GM23338 (cell line): ENCODE measurements at regions not wholly inside any gene's neighbourhood (a gene's known extent, or its start where the extent isn't known, plus 50 kb on each side); places are given as distances from the start of the nearest gene placed in this dataset.
"Not testable (repeated sequence)": the region's sequence is repeated elsewhere in the genome, so short reads cannot be mapped to it uniquely, and the experiment has no call there.

Experiments
- ATAC-seq: fragments of 200-7000 bp; cut with Tn5 transposase; 3 replicates; pipeline ENCODE4 v1.9.1; 2020
- DNase-seq: peaks from one replicate; pipeline ENCODE4 v3.0.0-alpha.2; 2015; ENCODE audit warnings: low spot score
- H2AFZ ChIP-seq: fragments of 200-600 bp; sonication (generic); 2 replicates; pipeline ENCODE4 v1.8.0; 2016; ENCODE audit warnings: antibody characterized with exemption, mild to moderate bottlenecking, moderate library complexity
- H3F3A ChIP-seq: fragments of 200-600 bp; sonication (generic); replicated peaks from 2 replicates; pipeline ENCODE4 v1.8.0; 2017; ENCODE audit warnings: antibody characterized with exemption, mixed run types, low read depth
- H3K27ac ChIP-seq: fragments of 200-600 bp; sonication (generic); 2 replicates; pipeline ENCODE4 v1.6.1; 2016; ENCODE audit warnings: low read depth
- H3K27me3 ChIP-seq: fragments of 200-600 bp; sonication (generic); 2 replicates; pipeline ENCODE4 v1.8.0; 2016; ENCODE audit warnings: mild to moderate bottlenecking, mixed run types, moderate library complexity; ENCODE audit not compliant: insufficient read depth
- H3K36me3 ChIP-seq: fragments of 200-600 bp; sonication (generic); 2 replicates; pipeline ENCODE4 v1.8.0; 2016; ENCODE audit warnings: mild to moderate bottlenecking; ENCODE audit not compliant: insufficient read depth
- H3K4me1 ChIP-seq: fragments of 200-600 bp; sonication (generic); 2 replicates; pipeline ENCODE4 v1.8.0; 2016; ENCODE audit warnings: mild to moderate bottlenecking, moderate library complexity; ENCODE audit not compliant: insufficient read depth
- H3K4me2 ChIP-seq: fragments of 200-600 bp; sonication (generic); 2 replicates; pipeline ENCODE4 v1.7.1; 2017; ENCODE audit warnings: mixed run types
- H3K4me3 ChIP-seq: fragments of 200-600 bp; sonication (generic); 2 replicates; pipeline ENCODE4 v1.6.1; 2016; ENCODE audit warnings: mixed run types
- H3K79me2 ChIP-seq: fragments of 200-600 bp; sonication (generic); replicated peaks from 2 replicates; pipeline ENCODE4 v1.8.0; 2017; ENCODE audit warnings: mild to moderate bottlenecking; ENCODE audit not compliant: insufficient read depth
- H3K9me2 ChIP-seq: fragments of 200-600 bp; sonication (generic); 2 replicates; pipeline ENCODE4 v1.8.0; 2017; ENCODE audit not compliant: insufficient read depth
- H4K20me1 ChIP-seq: fragments of 200-600 bp; sonication (generic); replicated peaks from 2 replicates; pipeline ENCODE4 v1.8.0; 2017; ENCODE audit warnings: mild to moderate bottlenecking; ENCODE audit not compliant: insufficient read depth
- H3K27ac Mint-ChIP-seq: 2 replicates; pipeline ENCODE4 v1.8.0; 2020; ENCODE audit warnings: inconsistent platforms, mild to moderate bottlenecking, moderate library complexity, mixed read lengths
- H3K27me3 Mint-ChIP-seq: 3 replicates; pipeline ENCODE4 v1.8.0; 2022; ENCODE audit warnings: low read depth, mild to moderate bottlenecking, moderate library complexity, mixed read lengths, inconsistent platforms; ENCODE audit not compliant: insufficient read depth, poor library complexity
- H3K36me3 Mint-ChIP-seq: 3 replicates; pipeline ENCODE4 v1.8.0; 2021; ENCODE audit warnings: low read depth, mild to moderate bottlenecking, inconsistent platforms, moderate library complexity, mixed read lengths
- H3K4me1 Mint-ChIP-seq: 3 replicates; pipeline ENCODE4 v1.8.0; 2020; ENCODE audit warnings: mild to moderate bottlenecking, inconsistent platforms, mixed read lengths
- H3K4me3 Mint-ChIP-seq: 3 replicates; pipeline ENCODE4 v1.8.0; 2021; ENCODE audit warnings: moderate library complexity, mild to moderate bottlenecking, inconsistent platforms, mixed read lengths
- H3K9me3 Mint-ChIP-seq: 3 replicates; pipeline ENCODE4 v1.8.0; 2020; ENCODE audit warnings: moderate library complexity, mild to moderate bottlenecking, inconsistent platforms, mixed read lengths
- CREB1 ChIP-seq: fragments of 250-450 bp; sonication (Bioruptor Pico); IDR thresholded peaks from 2 replicates; pipeline ENCODE4 v1.5.0; 2020; ENCODE audit warnings: low read depth, mild to moderate bottlenecking, moderate library complexity
- EZH2 ChIP-seq: fragments of 200-600 bp; sonication (generic); IDR thresholded peaks from one replicate; pipeline ENCODE4 v1.8.0; 2017; ENCODE audit warnings: antibody characterized with exemption, mild to moderate bottlenecking, low read depth; ENCODE audit not compliant: unreplicated experiment
- NANOG ChIP-seq: IDR thresholded peaks from 2 replicates; pipeline ENCODE4 v1.6.1; 2016; ENCODE audit warnings: antibody characterized with exemption, borderline replicate concordance
- STAT1 ChIP-seq: IDR thresholded peaks from one replicate; pipeline ENCODE4 v1.6.1; 2016; ENCODE audit warnings: antibody characterized with exemption; ENCODE audit not compliant: unreplicated experiment
- ZNF114 ChIP-seq: fragments of 250-450 bp; sonication (Bioruptor Pico); IDR thresholded peaks from 2 replicates; pipeline ENCODE4 v1.5.0; 2020; ENCODE audit warnings: mild to moderate bottlenecking, moderate library complexity
- ZNF331 ChIP-seq: fragments of 250-450 bp; sonication (Bioruptor Pico); IDR thresholded peaks from 2 replicates; pipeline ENCODE4 v1.5.0; 2020; ENCODE audit warnings: low read depth, mild to moderate bottlenecking, moderate library complexity
- TF ChIP-seq, protein P1 (sequence below), 2 experiments: fragments of 200-600 bp in 1 of 2; sonication (generic) in 1 of 2; conservative IDR thresholded peaks; 2 replicates each; pipeline versions ENCODE4 v1.5.1 to v1.6.1; 2016 to 2017; ENCODE audit warnings: antibody characterized with exemption in 2 of 2, low read depth in 2 of 2, mild to moderate bottlenecking in 2 of 2, moderate library complexity in 1 of 2
- TF ChIP-seq, protein P2 (sequence below): fragments of 250-450 bp; sonication (Bioruptor Pico); IDR thresholded peaks from 2 replicates; pipeline ENCODE4 v1.5.0; 2020; ENCODE audit warnings: mild to moderate bottlenecking, moderate library complexity

DNA sequence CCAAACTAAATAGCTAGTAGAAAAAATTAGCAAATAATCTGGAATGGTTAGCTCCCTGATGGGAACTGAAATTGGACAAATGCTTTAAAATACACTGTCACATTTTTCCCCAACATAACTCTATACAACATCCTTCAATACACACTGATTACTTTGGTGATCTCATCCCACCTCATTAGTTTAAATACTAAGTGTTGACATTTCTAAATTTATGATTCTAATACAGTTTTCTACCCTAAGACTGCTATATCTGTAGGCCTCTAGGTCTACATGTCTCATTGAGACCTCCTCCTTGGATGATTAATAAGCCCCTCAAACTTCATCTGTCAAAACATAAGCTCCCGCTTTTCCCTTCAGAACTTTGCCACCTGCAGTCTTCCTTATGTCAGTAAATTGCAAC, 80.7 kb upstream of the SLITRK5 start (continued):
- no peak for TF ChIP-seq ZNF114 (CRISPR knock-in tag)
- TF ChIP-seq, protein P1, sequence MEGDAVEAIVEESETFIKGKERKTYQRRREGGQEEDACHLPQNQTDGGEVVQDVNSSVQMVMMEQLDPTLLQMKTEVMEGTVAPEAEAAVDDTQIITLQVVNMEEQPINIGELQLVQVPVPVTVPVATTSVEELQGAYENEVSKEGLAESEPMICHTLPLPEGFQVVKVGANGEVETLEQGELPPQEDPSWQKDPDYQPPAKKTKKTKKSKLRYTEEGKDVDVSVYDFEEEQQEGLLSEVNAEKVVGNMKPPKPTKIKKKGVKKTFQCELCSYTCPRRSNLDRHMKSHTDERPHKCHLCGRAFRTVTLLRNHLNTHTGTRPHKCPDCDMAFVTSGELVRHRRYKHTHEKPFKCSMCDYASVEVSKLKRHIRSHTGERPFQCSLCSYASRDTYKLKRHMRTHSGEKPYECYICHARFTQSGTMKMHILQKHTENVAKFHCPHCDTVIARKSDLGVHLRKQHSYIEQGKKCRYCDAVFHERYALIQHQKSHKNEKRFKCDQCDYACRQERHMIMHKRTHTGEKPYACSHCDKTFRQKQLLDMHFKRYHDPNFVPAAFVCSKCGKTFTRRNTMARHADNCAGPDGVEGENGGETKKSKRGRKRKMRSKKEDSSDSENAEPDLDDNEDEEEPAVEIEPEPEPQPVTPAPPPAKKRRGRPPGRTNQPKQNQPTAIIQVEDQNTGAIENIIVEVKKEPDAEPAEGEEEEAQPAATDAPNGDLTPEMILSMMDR (conservative IDR thresholded peaks at IDR 0.05; ENCODE audit: low read depth in 2 of 2), result no peak
- TF ChIP-seq STAT1, result no peak

DNA sequence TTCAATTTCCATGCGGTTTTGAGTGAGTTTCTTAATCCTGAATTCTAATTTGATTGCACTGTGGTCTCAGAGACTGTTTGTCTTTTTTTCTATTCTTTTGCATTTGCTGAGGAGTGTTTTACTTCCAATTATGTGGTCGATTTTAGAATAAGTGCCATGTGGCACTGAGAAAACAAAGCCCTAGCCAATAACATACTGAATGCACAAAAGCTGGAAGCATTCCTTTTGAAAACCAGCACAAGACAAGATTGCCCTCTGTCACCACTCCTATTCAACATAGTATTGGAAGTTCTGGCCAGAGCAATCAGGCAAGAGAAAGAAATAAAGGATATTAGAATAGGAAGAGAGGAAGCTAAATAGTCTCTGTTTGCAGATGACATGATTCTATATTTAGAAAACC, 66.7 kb upstream of the SLITRK5 start:
- DNase-seq, H3K27me3 Mint-ChIP-seq, H3K4me1 Mint-ChIP-seq, H3K4me2 ChIP-seq, H3K4me1 ChIP-seq, ATAC-seq, H3K9me3 Mint-ChIP-seq, H4K20me1 ChIP-seq, H3K9me2 ChIP-seq, H3F3A ChIP-seq, H3K79me2 ChIP-seq, H3K27ac Mint-ChIP-seq, H3K27ac ChIP-seq, H3K4me3 Mint-ChIP-seq, H3K4me3 ChIP-seq, H3K27me3 ChIP-seq, H2AFZ ChIP-seq, H3K36me3 ChIP-seq, H3K36me3 Mint-ChIP-seq: not testable (repeated sequence)

DNA sequence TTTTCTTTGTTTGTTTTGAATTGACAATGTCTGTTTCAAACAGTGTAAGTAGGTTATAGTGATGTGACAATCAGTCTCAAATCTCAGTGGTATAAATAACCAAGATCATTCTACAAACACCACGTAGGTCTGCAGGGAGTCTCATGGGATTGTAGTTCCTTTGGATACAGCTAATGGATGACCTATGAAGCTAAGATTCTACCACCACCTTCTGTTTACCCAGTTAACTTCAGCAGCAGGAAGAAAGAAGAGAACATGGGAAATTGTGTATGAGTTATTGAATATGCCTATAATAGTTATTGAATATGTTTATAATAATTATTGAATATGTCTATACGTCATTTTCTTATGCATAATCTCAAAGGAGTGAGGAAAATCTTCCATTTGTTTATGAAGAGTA, 63.9 kb upstream of the SLITRK5 start:
- no peaks in the 10 kb centered on the region for H3K9me2 ChIP-seq
- Mint-ChIP-seq H3K27ac (no peak overlapping the region), H3K4me3 (no peak overlapping the region), H3K9me3 (peaks cover 6% of the 10 kb centered on the region; the same call in 2 of the 3 replicates), H3K4me1 (no peaks in the 10 kb centered on the region), H3K36me3 (peaks cover 4% of the 10 kb centered on the region; the same call in 2 of the 3 replicates), H3K27me3 (peaks cover 2% of the 10 kb centered on the region)
- H3K4me3 ChIP-seq, result no peak overlapping the region
- no peaks in the 10 kb centered on the region for H3K4me1 ChIP-seq
- H3K79me2 ChIP-seq, result no peaks in the 10 kb centered on the region
- no peaks in the 10 kb centered on the region for H3K27me3 ChIP-seq
- no peak for TF ChIP-seq CREB1 (CRISPR knock-in tag)
- no peak for TF ChIP-seq ZNF331
- no peak for TF ChIP-seq EZH2
- TF ChIP-seq, protein P2, sequence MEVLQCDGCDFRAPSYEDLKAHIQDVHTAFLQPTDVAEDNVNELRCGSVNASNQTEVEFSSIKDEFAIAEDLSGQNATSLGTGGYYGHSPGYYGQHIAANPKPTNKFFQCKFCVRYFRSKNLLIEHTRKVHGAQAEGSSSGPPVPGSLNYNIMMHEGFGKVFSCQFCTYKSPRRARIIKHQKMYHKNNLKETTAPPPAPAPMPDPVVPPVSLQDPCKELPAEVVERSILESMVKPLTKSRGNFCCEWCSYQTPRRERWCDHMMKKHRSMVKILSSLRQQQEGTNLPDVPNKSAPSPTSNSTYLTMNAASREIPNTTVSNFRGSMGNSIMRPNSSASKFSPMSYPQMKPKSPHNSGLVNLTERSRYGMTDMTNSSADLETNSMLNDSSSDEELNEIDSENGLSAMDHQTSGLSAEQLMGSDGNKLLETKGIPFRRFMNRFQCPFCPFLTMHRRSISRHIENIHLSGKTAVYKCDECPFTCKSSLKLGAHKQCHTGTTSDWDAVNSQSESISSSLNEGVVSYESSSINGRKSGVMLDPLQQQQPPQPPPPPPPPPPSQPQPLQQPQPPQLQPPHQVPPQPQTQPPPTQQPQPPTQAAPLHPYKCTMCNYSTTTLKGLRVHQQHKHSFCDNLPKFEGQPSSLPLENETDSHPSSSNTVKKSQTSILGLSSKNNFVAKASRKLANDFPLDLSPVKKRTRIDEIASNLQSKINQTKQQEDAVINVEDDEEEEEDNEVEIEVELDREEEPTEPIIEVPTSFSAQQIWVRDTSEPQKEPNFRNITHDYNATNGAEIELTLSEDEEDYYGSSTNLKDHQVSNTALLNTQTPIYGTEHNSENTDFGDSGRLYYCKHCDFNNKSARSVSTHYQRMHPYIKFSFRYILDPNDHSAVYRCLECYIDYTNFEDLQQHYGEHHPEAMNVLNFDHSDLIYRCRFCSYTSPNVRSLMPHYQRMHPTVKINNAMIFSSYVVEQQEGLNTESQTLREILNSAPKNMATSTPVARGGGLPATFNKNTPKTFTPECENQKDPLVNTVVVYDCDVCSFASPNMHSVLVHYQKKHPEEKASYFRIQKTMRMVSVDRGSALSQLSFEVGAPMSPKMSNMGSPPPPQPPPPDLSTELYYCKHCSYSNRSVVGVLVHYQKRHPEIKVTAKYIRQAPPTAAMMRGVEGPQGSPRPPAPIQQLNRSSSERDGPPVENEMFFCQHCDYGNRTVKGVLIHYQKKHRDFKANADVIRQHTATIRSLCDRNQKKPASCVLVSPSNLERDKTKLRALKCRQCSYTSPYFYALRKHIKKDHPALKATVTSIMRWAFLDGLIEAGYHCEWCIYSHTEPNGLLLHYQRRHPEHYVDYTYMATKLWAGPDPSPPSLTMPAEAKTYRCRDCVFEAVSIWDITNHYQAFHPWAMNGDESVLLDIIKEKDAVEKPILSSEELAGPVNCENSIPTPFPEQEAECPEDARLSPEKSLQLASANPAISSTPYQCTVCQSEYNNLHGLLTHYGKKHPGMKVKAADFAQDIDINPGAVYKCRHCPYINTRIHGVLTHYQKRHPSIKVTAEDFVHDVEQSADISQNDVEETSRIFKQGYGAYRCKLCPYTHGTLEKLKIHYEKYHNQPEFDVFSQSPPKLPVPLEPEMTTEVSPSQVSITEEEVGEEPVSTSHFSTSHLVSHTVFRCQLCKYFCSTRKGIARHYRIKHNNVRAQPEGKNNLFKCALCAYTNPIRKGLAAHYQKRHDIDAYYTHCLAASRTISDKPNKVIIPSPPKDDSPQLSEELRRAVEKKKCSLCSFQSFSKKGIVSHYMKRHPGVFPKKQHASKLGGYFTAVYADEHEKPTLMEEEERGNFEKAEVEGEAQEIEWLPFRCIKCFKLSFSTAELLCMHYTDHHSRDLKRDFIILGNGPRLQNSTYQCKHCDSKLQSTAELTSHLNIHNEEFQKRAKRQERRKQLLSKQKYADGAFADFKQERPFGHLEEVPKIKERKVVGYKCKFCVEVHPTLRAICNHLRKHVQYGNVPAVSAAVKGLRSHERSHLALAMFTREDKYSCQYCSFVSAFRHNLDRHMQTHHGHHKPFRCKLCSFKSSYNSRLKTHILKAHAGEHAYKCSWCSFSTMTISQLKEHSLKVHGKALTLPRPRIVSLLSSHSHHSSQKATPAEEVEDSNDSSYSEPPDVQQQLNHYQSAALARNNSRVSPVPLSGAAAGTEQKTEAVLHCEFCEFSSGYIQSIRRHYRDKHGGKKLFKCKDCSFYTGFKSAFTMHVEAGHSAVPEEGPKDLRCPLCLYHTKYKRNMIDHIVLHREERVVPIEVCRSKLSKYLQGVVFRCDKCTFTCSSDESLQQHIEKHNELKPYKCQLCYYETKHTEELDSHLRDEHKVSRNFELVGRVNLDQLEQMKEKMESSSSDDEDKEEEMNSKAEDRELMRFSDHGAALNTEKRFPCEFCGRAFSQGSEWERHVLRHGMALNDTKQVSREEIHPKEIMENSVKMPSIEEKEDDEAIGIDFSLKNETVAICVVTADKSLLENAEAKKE (CRISPR knock-in tag), result no peak
- no peak for TF ChIP-seq NANOG
- TF ChIP-seq, protein P1 (conservative IDR thresholded peaks at IDR 0.05; ENCODE audit: low read depth in 2 of 2), result no peak
- no peak overlapping the region for H3K27ac ChIP-seq
- no peak for DNase-seq
- no peaks in the 10 kb centered on the region for H4K20me1 ChIP-seq
- no peak overlapping the region for H2AFZ ChIP-seq
- no peak for ATAC-seq
- no peak overlapping the region for H3K4me2 ChIP-seq
- no peaks in the 10 kb centered on the region for H3K36me3 ChIP-seq
- H3F3A ChIP-seq, result no peaks in the 10 kb centered on the region
